PC-3 (cell line): ENCODE measurements at regions not wholly inside any gene's neighbourhood (a gene's known extent, or its start where the extent isn't known, plus 50 kb on each side); places are given as distances from the start of the nearest gene placed in this dataset.

Experiments
- EZH2 ChIP-seq: fragments of 300-600 bp; sonication (generic); IDR thresholded peaks from one replicate; pipeline ENCODE4 v1.6.1; 2017; ENCODE audit warnings: antibody characterized with exemption, mild to moderate bottlenecking, low read length; ENCODE audit not compliant: unreplicated experiment
- TF ChIP-seq, protein P1 (sequence below): fragments of 300-600 bp; sonication (generic); conservative IDR thresholded peaks from 2 replicates; pipeline ENCODE4 v1.5.1; 2017; ENCODE audit warnings: antibody characterized with exemption, low read depth, mild to moderate bottlenecking, low read length

DNA sequence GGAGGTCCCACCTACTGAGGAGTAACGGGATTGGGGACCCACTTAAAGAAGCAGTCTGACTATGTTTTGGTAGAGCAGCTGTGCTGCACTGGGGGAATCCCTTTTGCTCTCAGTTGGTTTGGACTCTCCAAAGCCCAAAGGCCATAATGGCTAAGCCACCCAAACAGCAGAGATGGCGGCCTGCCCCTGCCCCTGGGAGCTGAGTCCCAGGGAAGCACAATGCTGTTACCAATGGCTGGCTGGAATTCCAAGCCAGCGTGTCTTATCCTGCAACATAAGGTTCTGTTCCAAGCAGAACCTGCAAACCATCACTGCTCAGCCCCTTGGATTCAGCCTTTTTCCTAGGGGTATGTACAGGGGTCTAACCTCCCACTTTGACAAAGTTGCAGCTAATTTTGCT is 53.7 kb upstream of the GNAT3 start:
- TF ChIP-seq, protein P1, sequence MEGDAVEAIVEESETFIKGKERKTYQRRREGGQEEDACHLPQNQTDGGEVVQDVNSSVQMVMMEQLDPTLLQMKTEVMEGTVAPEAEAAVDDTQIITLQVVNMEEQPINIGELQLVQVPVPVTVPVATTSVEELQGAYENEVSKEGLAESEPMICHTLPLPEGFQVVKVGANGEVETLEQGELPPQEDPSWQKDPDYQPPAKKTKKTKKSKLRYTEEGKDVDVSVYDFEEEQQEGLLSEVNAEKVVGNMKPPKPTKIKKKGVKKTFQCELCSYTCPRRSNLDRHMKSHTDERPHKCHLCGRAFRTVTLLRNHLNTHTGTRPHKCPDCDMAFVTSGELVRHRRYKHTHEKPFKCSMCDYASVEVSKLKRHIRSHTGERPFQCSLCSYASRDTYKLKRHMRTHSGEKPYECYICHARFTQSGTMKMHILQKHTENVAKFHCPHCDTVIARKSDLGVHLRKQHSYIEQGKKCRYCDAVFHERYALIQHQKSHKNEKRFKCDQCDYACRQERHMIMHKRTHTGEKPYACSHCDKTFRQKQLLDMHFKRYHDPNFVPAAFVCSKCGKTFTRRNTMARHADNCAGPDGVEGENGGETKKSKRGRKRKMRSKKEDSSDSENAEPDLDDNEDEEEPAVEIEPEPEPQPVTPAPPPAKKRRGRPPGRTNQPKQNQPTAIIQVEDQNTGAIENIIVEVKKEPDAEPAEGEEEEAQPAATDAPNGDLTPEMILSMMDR, result no peak
- TF ChIP-seq EZH2, result no peak
